ENCODE measurements at regions not wholly inside any gene's neighbourhood (a gene's known extent, or its start where the extent isn't known, plus 50 kb on each side); places are given as distances from the start of the nearest gene placed in this dataset.

- TF ChIP-seq CTCF (IDR thresholded peaks at IDR 0.05; ENCODE audit: control extremely low read depth, extremely low read depth, low read depth, missing control alignments): no peak
- POLR2A ChIA-PET: no interaction called here
- no peak for DNase-seq (ENCODE audit: extremely low spot score)
- CTCF ChIA-PET: interaction anchor here (1.2 to 1.3 kb wide), 2 partner anchors 9 to 18 kb away, joined by 3 read pairs; no protein-coding TSS in a partner anchor
These were observed 751.2 kb upstream of the ZNF608 start for GRCh38 chr5:125497651-125498050.

- ChIA-PET CTCF (interaction anchor here (1.0 kb wide), 3 partner anchors 25 to 80 kb away, joined by 3 to 4 read pairs (median 3); no protein-coding TSS in a partner anchor), POLR2A (no interaction called here)
- TF ChIP-seq CTCF (IDR thresholded peaks at IDR 0.05; ENCODE audit: control extremely low read depth, extremely low read depth, low read depth, missing control alignments): no peak
- DNase-seq (ENCODE audit: extremely low spot score): no peak
These were observed 753.3 kb upstream of the ZNF608 start for GRCh38 chr5:125499636-125500332.

GRCh38 chr5:125501396-125501795 lies 755.0 kb upstream of the ZNF608 start:
- TF ChIP-seq CTCF (IDR thresholded peaks at IDR 0.05; ENCODE audit: control extremely low read depth, extremely low read depth, low read depth, missing control alignments): no peak

GRCh38 chr5:125503946-125504345 lies 757.5 kb upstream of the ZNF608 start:
- DNase-seq (ENCODE audit: extremely low spot score): no peak
- POLR2A ChIA-PET: no interaction called here
- TF ChIP-seq CTCF (IDR thresholded peaks at IDR 0.05; ENCODE audit: control extremely low read depth, extremely low read depth, low read depth, missing control alignments): no peak
- CTCF ChIA-PET: no interaction called here

More at GRCh38 chr5:125501396-125501795, 755.0 kb upstream of the ZNF608 start:
- CTCF ChIA-PET: no interaction called here
- no peak for DNase-seq (ENCODE audit: extremely low spot score)
- POLR2A ChIA-PET: no interaction called here

DNA sequence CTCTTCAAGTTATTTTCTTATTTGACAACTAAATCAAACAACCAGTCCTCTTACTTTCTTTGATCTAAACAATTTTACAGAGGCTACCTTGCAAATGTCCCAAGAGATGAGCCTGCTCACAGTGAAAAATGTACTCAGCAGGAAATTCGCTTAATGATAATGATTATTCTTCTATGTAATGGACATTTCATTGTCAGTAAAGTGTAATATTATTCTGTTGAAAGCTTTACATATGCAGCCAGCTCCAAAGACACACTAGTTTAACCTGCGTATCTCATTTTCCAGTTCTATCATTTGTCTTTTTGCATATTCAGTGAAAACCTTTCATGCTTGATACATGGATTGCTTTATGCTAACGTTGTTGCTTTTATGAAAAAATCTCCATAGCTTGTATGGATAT lies 758.7 kb upstream of the ZNF608 start:
- no peak for DNase-seq (ENCODE audit: extremely low spot score)
- no peak for TF ChIP-seq CTCF (IDR thresholded peaks at IDR 0.05; ENCODE audit: control extremely low read depth, extremely low read depth, low read depth, missing control alignments)
- ChIA-PET CTCF (interaction anchor here (0.8 kb wide), 1 partner anchor 9 kb away, joined by 3 read pairs; no protein-coding TSS in a partner anchor), POLR2A (no interaction called here)

DNA sequence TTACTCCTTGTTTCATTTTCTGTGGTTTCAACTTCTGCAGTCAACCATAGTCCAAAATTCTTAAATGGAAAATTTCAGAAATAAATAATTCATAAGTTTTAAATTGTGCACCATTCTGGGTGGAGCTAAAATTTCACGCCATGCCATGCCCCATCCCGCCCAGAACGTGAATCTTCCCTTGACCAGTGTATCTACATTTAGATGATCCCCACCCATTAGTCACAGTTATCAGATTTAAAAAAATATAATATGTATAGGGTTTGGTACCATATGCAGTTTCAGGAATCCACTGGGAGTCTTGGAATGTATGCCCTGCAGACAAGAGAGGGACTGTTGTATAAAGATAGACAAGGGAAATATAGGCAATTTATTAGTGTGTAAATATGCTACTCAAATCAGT lies 759.7 kb upstream of the ZNF608 start:
- ChIA-PET CTCF (no interaction called here), POLR2A (no interaction called here)
- DNase-seq (ENCODE audit: extremely low spot score): no peak
- no peak for TF ChIP-seq CTCF (IDR thresholded peaks at IDR 0.05; ENCODE audit: control extremely low read depth, extremely low read depth, low read depth, missing control alignments)

All from GM10248 (cell line).